ENCODE measurements at regions not wholly inside any gene's neighbourhood (a gene's known extent, or its start where the extent isn't known, plus 50 kb on each side); places are given as distances from the start of the nearest gene placed in this dataset.

DNA sequence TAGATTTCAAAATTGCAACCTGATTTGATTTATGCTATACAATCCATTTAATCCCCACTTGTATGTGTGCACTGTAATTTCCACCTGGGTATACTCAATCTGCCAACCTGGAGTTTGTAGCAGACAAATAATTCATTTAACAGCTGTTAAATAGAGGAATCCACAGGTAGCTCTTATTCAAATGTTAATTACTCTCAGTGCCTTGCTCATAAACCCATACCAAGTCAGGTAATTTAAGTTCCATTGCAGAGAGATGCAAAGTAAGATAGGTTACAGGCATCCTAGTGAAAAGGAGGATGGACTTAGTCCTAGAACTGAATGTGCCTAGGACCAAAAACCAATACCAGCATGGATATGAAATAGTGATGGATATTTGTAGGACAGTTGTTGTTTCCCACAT is 674.2 kb downstream of the TBL1XR1 start:
- no peak for DNase-seq

DNA sequence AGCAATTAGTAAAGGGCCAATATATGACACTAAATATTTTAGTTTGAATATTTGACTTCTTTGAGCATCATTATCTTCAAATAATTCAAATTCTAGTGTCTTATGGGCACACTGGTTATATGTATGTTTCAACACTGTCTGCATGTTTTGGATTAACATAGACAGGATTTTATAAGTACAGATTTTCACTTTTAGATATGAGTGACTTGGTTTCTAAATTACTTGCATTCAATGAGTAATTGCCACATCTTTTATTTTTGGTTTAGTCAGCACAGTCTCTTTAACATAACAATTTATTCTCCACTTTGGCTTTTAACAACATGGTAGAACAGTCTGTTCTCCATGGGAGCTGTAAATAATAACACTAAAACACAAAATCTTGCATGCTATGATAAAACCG is 674.8 kb downstream of the TBL1XR1 start:
- no peak for DNase-seq

GRCh38 chr3:176521531-176522175 is 675.6 kb downstream of the TBL1XR1 start:
- DNase-seq: no peak

DNA sequence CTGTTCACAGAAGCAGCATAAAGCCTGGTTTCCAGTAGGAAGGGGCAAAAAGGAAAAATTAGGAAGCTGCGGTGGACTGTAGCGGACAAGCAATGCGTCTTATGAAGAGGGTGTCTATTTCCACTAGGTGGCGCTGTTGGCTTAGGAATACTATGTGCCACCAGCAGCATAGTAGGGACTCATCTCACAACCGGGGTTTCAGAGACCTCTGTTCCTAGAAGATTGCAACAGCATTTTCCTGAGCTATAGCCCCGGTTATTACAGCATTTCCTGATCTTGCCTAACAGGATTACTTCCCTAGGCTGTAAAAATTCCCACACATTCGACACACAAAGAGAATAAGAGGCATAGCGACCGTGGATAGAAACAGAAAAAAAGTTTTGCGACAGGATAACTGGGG is 683.0 kb downstream of the TBL1XR1 start:
- DNase-seq: no peak

GRCh38 chr3:176513604-176514003 is 683.7 kb downstream of the TBL1XR1 start:
- no peak for DNase-seq

GRCh38 chr3:176512037-176512436 is 685.2 kb downstream of the TBL1XR1 start:
- no peak for DNase-seq

DNA sequence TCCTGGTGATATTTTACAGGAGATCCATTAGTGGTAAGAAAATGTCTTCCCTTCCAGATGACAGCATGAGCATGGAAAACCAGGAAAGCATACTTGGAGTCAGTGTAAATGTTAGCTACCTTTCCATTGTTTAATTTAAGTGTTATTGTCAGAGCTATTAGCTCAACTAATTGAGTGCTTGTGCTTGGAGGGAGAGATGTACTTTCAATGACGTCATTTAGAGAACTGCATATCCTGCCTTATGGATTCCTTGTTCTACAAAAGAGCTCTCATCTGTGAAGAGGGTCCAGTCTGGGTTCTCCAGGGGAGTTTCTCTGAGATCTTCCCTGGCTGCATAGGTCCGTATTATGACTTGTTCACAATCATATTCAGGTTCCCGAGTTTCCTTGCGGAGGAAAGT is 687.2 kb downstream of the TBL1XR1 start:
- DNase-seq: no peak

DNA sequence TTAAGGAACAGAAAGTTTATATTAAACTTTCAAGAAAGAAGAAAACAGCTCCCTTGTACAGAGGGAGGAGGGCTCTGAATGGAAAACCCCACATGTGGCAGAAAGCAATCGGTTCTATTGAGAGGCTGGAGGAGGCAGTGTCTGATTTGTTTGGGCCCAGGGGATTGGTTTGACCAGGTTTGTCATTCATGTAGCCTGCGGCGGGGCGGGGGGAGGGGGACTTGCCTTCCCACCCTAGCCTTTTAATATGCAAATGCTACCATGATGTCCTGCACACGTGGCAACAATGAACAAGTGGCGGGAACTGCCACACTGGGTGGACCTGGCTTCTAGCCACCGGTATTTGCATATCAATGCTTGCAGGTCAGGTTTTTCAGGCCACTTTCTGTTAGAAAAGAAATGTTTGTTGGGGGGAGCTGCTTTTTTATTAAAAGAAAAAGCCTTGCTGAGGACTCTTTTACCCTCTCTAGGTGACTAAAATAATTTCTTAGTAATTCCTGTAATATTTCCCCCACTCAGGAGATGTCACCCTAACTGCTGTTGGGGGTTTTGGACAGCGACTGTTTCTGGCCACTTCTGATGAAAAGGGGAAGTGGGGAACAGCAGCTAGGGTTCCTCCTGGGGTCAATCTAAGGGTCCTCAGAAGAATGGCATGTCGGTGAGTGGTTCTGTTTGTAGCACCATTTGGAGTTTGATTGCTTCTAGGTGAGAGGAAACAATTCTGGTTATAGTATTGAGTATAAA is 691.2 kb downstream of the TBL1XR1 start:
- no peak for DNase-seq

DNA sequence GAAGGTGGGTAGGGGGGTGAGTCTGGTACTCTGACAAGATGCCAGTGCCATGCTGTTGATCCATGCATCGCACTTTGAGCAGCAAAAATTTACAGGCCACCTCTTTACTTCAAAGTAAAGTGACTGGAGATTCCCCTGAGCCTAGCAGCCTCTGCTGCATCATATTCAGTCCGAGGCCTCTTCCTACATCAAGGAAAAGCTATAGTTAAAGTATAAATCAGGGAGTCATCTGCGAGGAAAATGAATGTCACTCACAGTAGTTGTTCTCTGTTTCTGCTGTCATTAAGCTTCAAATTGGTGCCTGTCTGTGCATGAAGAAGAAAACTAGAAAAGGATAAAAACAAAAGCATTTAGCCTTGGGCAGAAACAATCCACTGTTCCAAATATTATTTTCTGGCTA is 706.2 kb downstream of the TBL1XR1 start:
- no peak for DNase-seq

- no peak for DNase-seq
Observed at GRCh38 chr3:176490357-176490756, 706.9 kb downstream of the TBL1XR1 start.

DNA sequence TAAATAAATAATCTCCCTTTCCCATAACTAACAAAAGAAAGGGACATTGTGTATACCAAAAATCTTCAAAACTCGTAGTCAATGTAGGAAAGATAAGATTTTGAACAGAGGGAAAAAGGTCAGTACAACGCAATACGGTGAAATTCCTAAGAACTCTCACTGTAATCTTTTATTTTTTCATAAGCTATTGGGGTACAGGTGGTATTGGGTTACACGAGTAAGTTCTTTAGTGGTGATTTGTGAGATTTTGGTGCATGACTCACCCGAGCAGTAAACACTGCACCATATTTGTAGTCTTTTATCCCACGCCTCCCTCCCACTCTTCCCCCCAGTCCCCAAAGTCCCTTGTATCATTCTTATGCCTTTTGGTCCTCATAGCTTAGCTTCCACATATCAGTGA is 718.0 kb downstream of the TBL1XR1 start:
- no peak for DNase-seq

GRCh38 chr3:176469694-176470205 is 727.5 kb downstream of the TBL1XR1 start:
- no peak for DNase-seq

- DNase-seq: no peak
Observed at GRCh38 chr3:176463610-176464009, 733.7 kb downstream of the TBL1XR1 start.

GRCh38 chr3:176447369-176447768 is 749.9 kb downstream of the TBL1XR1 start:
- DNase-seq: no peak

DNA sequence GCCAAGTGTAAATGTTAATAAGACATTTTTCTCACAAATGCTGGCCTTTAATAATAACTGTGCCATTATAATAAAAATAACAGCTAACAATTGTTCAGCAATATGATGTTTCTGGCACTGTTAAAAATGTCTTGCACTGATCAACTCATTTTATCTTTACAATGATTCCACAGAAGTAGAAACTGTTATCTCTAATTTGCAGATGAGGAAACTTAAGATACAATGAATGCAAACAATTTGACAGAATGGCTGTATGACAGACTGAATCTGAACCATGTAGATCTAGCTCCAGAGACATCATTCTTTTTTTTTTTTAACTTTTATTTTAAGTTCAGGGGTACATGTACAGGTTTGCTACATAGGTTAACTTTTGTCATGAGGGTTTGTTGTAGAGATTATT is 755.0 kb downstream of the TBL1XR1 start:
- no peak for DNase-seq

DNA sequence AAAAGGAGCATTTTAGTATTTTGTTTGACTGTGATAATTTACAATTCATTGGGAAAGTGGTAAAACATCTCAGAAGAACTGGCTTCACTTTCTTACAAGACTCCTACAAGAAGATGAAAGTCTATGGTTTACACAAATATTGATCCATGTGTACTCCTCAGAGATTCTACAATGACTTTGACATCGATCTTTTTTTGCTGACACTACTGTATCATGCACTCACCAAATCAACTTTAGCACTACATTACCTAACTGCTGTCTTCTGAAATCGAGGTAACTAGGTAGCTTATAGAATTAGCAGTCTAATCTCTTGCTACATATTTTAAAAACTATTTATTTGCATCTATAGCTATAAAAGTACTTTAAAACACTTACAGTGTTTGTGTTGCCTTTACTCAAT is 757.6 kb downstream of the TBL1XR1 start:
- no peak for DNase-seq

DNA sequence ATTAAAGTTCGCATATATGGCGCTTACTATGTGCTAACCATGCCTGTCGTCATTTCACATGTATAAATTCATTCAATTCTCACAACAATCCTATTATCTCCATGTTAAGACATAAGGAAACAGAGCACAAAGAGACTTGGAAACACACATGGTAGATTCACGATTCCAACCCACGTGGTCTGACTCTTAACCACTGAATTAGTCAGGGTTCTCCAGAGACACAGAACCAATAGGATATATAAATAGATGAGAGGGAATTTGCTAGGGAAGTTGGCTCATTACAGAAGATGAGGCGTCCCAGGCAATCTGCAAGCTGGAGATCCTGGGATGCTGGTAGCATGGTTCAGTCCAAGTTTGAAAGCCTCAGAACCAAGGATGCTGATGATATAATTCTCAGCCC is 765.3 kb downstream of the TBL1XR1 start:
- DNase-seq: no peak

- no peak for DNase-seq
Observed at GRCh38 chr3:176431038-176431418, 766.3 kb downstream of the TBL1XR1 start.

GRCh38 chr3:176430244-176431037 is 766.8 kb downstream of the TBL1XR1 start:
- DNase-seq: no peak

GRCh38 chr3:176428552-176428951 is 768.7 kb downstream of the TBL1XR1 start:
- no peak for DNase-seq

GRCh38 chr3:176426371-176426770 is 770.9 kb downstream of the TBL1XR1 start:
- no peak for DNase-seq

GRCh38 chr3:176416870-176417269 is 780.4 kb downstream of the TBL1XR1 start:
- DNase-seq: no peak

DNA sequence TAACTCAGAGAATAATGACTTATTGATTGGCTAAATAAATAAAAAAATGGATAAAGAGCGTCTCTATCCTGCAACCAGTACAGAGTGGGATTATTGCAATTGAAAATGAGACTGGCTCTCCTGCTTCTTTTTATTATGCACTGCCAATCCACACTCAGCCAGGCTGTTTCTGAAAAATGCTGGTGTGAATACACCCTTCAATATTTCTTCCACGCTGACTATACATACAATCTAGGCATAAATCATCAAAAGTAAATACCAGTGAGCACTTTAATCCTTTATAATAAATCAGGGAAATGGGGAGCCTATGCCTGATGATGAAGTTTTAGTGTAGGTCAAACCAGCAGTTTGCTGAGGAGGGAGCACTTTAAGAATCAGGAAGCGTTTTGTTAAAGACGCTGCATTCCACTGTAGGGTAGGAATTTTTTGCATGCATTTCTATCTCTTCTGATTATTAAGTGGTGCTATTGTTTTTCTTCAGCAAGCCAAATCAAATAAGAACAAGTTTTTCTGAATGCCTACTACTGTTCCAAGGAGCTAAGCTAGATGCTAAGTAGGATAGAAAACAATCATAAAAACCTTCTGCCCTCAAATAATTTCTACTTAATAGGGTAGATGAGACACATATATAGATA is 781.5 kb downstream of the TBL1XR1 start:
- DNase-seq: no peak

All from activated CD4-positive, alpha-beta T cell treated with anti-CD3 and anti-CD28 coated beads, Interleukin-2, amount 50 U/mL, for 1 hour (primary cell).